ENCODE measurements at regions not wholly inside any gene's neighbourhood (a gene's known extent, or its start where the extent isn't known, plus 50 kb on each side); places are given as distances from the start of the nearest gene placed in this dataset.

GRCh38 chr5:98076501-98076900 is 697.0 kb upstream of the RGMB start:
- Mint-ChIP-seq H3K27ac (ENCODE audit: unreplicated experiment) (no peak overlapping the region), H3K27me3 (ENCODE audit: unreplicated experiment) (no peaks in the 10 kb centered on the region), H3K36me3 (ENCODE audit: insufficient read depth, unreplicated experiment) (no peaks in the 10 kb centered on the region), H3K9me3 (ENCODE audit: low read depth, unreplicated experiment) (no peaks in the 10 kb centered on the region), H3K4me3 (ENCODE audit: low read depth, unreplicated experiment) (no peak overlapping the region), H3K4me1 (ENCODE audit: low read depth, unreplicated experiment) (no peaks in the 10 kb centered on the region)
- no peak for DNase-seq
- no TSS peak for BruUV-seq (replicated peaks)
- intact Hi-C loops (cut with micrococcal nuclease; ENCODE audit: unreplicated experiment): no loop called here
- no peak for TF ChIP-seq CTCF (IDR thresholded peaks at IDR 0.05; ENCODE audit: unreplicated experiment)
- CTCF ChIA-PET: no interaction called here

GRCh38 chr5:98085593-98085992 is 687.9 kb upstream of the RGMB start:
- TF ChIP-seq CTCF (IDR thresholded peaks at IDR 0.05; ENCODE audit: unreplicated experiment): no peak
- DNase-seq: no peak
- CTCF ChIA-PET: no interaction called here
- no peak overlapping the region for H3K27ac Mint-ChIP-seq (ENCODE audit: unreplicated experiment)
- no peaks in the 10 kb centered on the region for H3K36me3 Mint-ChIP-seq (ENCODE audit: insufficient read depth, unreplicated experiment)
- no peaks in the 10 kb centered on the region for H3K9me3 Mint-ChIP-seq (ENCODE audit: low read depth, unreplicated experiment)
- H3K4me1 Mint-ChIP-seq (ENCODE audit: low read depth, unreplicated experiment): no peaks in the 10 kb centered on the region
- no TSS peak for BruUV-seq (replicated peaks)
- H3K27me3 Mint-ChIP-seq (ENCODE audit: unreplicated experiment): no peaks in the 10 kb centered on the region
- intact Hi-C loops (cut with micrococcal nuclease; ENCODE audit: unreplicated experiment): no loop called here
- no peak overlapping the region for H3K4me3 Mint-ChIP-seq (ENCODE audit: low read depth, unreplicated experiment)

GRCh38 chr5:98095072-98095471 is 678.4 kb upstream of the RGMB start:
- no peak for DNase-seq
- Mint-ChIP-seq H3K27me3 (ENCODE audit: unreplicated experiment) (no peaks in the 10 kb centered on the region), H3K27ac (ENCODE audit: unreplicated experiment) (no peak overlapping the region), H3K4me3 (ENCODE audit: low read depth, unreplicated experiment) (no peak overlapping the region), H3K36me3 (ENCODE audit: insufficient read depth, unreplicated experiment) (no peaks in the 10 kb centered on the region), H3K4me1 (ENCODE audit: low read depth, unreplicated experiment) (peaks cover 14% of the 10 kb centered on the region), H3K9me3 (ENCODE audit: low read depth, unreplicated experiment) (no peaks in the 10 kb centered on the region)
- BruUV-seq (replicated peaks): no TSS peak
- no peak for TF ChIP-seq CTCF (IDR thresholded peaks at IDR 0.05; ENCODE audit: unreplicated experiment)
- intact Hi-C loops (cut with micrococcal nuclease; ENCODE audit: unreplicated experiment): no loop called here
- CTCF ChIA-PET: no interaction called here

- no peak for DNase-seq
- intact Hi-C loops (cut with micrococcal nuclease; ENCODE audit: unreplicated experiment): no loop called here
- H3K27me3 Mint-ChIP-seq (ENCODE audit: unreplicated experiment): no peaks in the 10 kb centered on the region
- no peak for TF ChIP-seq CTCF (IDR thresholded peaks at IDR 0.05; ENCODE audit: unreplicated experiment)
- no peaks in the 10 kb centered on the region for H3K36me3 Mint-ChIP-seq (ENCODE audit: insufficient read depth, unreplicated experiment)
- no peak overlapping the region for H3K4me3 Mint-ChIP-seq (ENCODE audit: low read depth, unreplicated experiment)
- CTCF ChIA-PET: interaction anchor here (0.5 to 0.7 kb wide), 3 partner anchors 13 to 151 kb away, joined by 3 to 5 read pairs (median 3); no protein-coding TSS in a partner anchor
- no peak overlapping the region for H3K27ac Mint-ChIP-seq (ENCODE audit: unreplicated experiment)
- no peaks in the 10 kb centered on the region for H3K9me3 Mint-ChIP-seq (ENCODE audit: low read depth, unreplicated experiment)
- peaks cover 14% of the 10 kb centered on the region for H3K4me1 Mint-ChIP-seq (ENCODE audit: low read depth, unreplicated experiment)
- BruUV-seq (replicated peaks): no TSS peak
Measured at GRCh38 chr5:98096155-98096554, 677.3 kb upstream of the RGMB start.
